Gastrocnemius medialis (tissue), 4 donors: ENCODE measurements at regions not wholly inside any gene's neighbourhood (a gene's known extent, or its start where the extent isn't known, plus 50 kb on each side); places are given as distances from the start of the nearest gene placed in this dataset.

Source experiments
- POLR2A ChIP-seq, 2 donors: fragments of 450-650 bp; IDR thresholded peaks; one replicate each; pipeline ENCODE4 v1.6.1; 2017; ENCODE audit warnings: antibody characterized with exemption in 2 of 2, mild to moderate bottlenecking in 2 of 2, moderate library complexity in 2 of 2
- TF ChIP-seq, protein P1 (sequence below), 5 experiments: fragments of 450-650 bp in 3 of 5; fragments of 200-600 bp in 2 of 5; sonication (generic) in 2 of 5; IDR thresholded peaks in 4 of 5; conservative IDR thresholded peaks in 1 of 5; 1 replicate in 4 of 5; 2 replicates in 1 of 5; pipeline ENCODE4 v1.5.1; 2016 to 2019; ENCODE audit warnings: antibody characterized with exemption in 5 of 5, mild to moderate bottlenecking in 3 of 5, moderate library complexity in 3 of 5

DNA sequence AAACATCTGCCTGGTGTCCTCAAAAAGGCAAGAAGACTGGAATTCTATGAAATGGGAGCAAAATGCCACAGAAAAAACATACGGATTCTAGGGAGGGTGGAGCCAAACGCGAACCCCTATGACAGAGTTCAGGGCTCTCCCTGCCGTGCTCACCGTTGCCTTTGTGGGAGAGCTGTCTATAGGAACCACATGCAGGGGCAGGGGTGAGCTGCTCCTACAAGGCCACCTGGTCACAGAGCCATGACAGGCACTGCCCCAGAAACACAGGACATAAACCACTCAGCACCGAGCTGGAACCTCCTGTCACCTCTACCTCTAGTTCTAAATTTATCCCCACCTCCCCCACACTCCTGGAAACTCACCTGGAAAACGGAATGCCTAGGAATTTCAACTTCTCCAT, 155.1 kb upstream of the ZNF32 start:
- no peak for TF ChIP-seq POLR2A (IDR thresholded peaks at IDR 0.05)
- TF ChIP-seq, protein P1, sequence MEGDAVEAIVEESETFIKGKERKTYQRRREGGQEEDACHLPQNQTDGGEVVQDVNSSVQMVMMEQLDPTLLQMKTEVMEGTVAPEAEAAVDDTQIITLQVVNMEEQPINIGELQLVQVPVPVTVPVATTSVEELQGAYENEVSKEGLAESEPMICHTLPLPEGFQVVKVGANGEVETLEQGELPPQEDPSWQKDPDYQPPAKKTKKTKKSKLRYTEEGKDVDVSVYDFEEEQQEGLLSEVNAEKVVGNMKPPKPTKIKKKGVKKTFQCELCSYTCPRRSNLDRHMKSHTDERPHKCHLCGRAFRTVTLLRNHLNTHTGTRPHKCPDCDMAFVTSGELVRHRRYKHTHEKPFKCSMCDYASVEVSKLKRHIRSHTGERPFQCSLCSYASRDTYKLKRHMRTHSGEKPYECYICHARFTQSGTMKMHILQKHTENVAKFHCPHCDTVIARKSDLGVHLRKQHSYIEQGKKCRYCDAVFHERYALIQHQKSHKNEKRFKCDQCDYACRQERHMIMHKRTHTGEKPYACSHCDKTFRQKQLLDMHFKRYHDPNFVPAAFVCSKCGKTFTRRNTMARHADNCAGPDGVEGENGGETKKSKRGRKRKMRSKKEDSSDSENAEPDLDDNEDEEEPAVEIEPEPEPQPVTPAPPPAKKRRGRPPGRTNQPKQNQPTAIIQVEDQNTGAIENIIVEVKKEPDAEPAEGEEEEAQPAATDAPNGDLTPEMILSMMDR (IDR thresholded peaks at IDR 0.05 in 4 of 5, conservative IDR thresholded peaks at IDR 0.05 in 1 of 5) = no peak
